Kidney (tissue), 13 donors: ENCODE measurements at regions not wholly inside any gene's neighbourhood (a gene's known extent, or its start where the extent isn't known, plus 50 kb on each side); places are given as distances from the start of the nearest gene placed in this dataset.

Experiments used
- DNase-seq, 5 donors: peaks; one replicate each; pipeline ENCODE4 v3.0.0-alpha.2; 2013 to 2020
- FAIRE-seq: peaks from 2 replicates; lab custom pipeline; 2012; peaks lifted over from hg19 to GRCh38; lab: Jason Lieb, UNC
- H3K27ac ChIP-seq, 2 donors: one replicate each; pipeline ENCODE4 v1.7.0; 2013; ENCODE audit warnings: low read depth in 2 of 2, low read length in 2 of 2, inconsistent platforms in 1 of 2
- H3K27me3 ChIP-seq: one replicate; pipeline ENCODE4 v1.7.1; 2013; ENCODE audit warnings: low read length, inconsistent platforms; ENCODE audit not compliant: control insufficient read depth, insufficient read depth
- H3K36me3 ChIP-seq, 3 donors: one replicate each; pipeline versions ENCODE4 v1.7.0 to v1.7.1; 2013; ENCODE audit warnings: low read length in 3 of 3, control low read depth in 1 of 3, inconsistent platforms in 1 of 3; ENCODE audit not compliant: insufficient read depth in 3 of 3, control insufficient read depth in 2 of 3
- H3K4me1 ChIP-seq, 3 donors: one replicate each; pipeline versions ENCODE4 v1.7.0 to v1.7.1; 2013; ENCODE audit warnings: low read length in 3 of 3, inconsistent platforms in 1 of 3, low read depth in 1 of 3; ENCODE audit not compliant: control insufficient read depth in 2 of 3, insufficient read depth in 2 of 3
- H3K4me3 ChIP-seq, 3 donors: one replicate each; pipeline versions ENCODE4 v1.7.0 to v1.8.1; 2013; ENCODE audit warnings: low read length in 3 of 3, control low read depth in 1 of 3, inconsistent platforms in 1 of 3
- H3K9ac ChIP-seq, 3 donors: one replicate each; pipeline versions ENCODE4 v1.7.0 to v1.7.1; 2013; ENCODE audit warnings: low read length in 3 of 3, control low read depth in 1 of 3, inconsistent platforms in 1 of 3
- H3K9me3 ChIP-seq, 3 donors: one replicate each; pipeline versions ENCODE4 v1.7.0 to v1.7.1; 2013; ENCODE audit warnings: low read length in 3 of 3, control low read depth in 1 of 3, inconsistent platforms in 1 of 3; ENCODE audit not compliant: control insufficient read depth in 2 of 3, insufficient read depth in 1 of 3
- CTCF ChIP-seq: IDR thresholded peaks from 3 replicates; pipeline ENCODE4 v1.5.1; 2012; ENCODE audit warnings: mild to moderate bottlenecking, moderate library complexity, borderline replicate concordance; ENCODE audit not compliant: insufficient read depth; ENCODE audit errors: extremely low read depth
- intact Hi-C: fragments of 100-400 bp; cut with DNase I; formaldehyde crosslinking; loops from one replicate; pipeline ENCODE4 v1.11.1; 2022
- donor health status: control.
- donor health status: control.
- donor health status: control.
- donor health status: control.
- donor health status: control.
- donor health status: DM: yes; HTN: yes; CAD: no.
- donor health status: Normal renal cell carcinoma (clear cell type).

DNA sequence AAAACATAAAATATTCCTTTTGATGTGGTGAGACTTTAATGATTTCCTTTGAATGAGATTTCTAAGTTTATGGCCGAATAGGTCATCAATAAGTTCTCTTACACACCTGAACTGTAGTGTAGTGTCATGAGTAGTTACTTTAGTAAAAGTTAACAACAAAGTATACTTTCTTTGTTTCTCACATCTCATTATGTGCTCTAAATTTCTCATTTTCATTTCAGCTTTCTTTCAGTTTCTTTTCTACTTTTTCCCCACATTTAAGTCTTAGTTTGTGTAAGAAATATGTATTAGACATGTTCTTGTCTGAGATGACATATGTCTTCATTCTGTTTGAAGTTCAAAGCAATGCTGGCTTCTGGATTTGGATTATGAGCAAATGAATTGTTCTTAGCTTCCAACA, 348.1 kb downstream of the ANKRD7 start:
- H3K36me3 ChIP-seq, result no peaks in the 10 kb centered on the region
- no peak overlapping the region for H3K27ac ChIP-seq
- DNase-seq (no peak), FAIRE-seq (no peak)
- intact Hi-C loops, result no loop called here
- TF ChIP-seq CTCF, result no peak
- H3K9me3 ChIP-seq, result no peaks in the 10 kb centered on the region
- H3K9ac ChIP-seq, result no peak overlapping the region
- no peaks in the 10 kb centered on the region for H3K4me1 ChIP-seq
- no peaks in the 10 kb centered on the region for H3K27me3 ChIP-seq
- no peak overlapping the region for H3K4me3 ChIP-seq

DNA sequence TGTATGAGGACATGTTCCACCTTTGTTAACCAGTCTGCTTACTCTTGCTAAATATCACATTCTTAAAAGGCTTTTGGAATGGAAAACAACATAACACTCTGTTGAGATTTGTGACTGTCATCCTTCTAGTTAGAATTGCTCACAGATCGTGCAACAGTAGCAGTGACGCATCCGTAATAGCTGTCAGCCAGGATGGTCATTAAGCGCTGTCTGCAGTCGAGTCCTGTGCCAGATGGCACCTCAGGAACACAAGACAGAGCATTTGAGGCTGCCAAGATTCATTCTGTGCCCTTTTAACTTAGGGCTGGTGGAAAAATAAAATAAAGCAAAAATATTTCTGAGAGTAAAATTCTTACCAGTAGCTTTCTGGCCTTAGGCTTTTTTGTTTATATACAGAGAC, 348.6 kb downstream of the ANKRD7 start:
- no peak for FAIRE-seq
- Histone ChIP-seq H3K27ac (no peak overlapping the region), H3K36me3 (no peaks in the 10 kb centered on the region), H3K4me3 (no peak overlapping the region), H3K9me3 (no peaks in the 10 kb centered on the region), H3K4me1 (no peaks in the 10 kb centered on the region), H3K9ac (no peak overlapping the region), H3K27me3 (no peaks in the 10 kb centered on the region)
- no peak for TF ChIP-seq CTCF
- no peak for DNase-seq
- intact Hi-C loops, result no loop called here

DNA sequence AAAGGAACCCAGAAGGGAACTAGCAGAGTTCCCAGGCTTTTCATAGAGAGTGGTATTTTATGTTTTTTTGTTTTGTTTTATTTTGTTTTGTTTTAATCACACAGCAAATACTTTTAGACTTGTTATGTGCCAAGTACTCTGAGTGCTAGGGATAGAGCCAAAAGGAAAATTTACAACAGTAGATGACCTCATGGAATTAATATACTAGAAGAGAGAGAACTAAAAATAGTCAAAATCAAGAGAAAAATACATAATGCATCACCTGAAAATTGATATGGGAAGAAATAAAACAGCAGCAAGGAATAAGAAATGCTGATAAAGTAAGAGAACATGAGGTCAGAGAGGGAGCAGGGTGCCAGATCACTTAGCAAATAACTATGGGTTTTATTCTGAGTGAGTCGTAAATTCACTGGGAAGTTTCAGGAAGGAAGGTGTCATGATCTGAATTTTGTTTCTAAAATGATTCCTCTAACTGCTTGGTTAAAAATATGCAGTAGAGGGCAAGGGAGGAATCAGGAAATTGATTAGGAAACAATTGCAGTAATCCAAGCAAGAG, 351.0 kb downstream of the ANKRD7 start:
- Histone ChIP-seq H3K4me1 (no peaks in the 10 kb centered on the region), H3K4me3 (no peak overlapping the region), H3K27ac (no peak overlapping the region), H3K9ac (no peak overlapping the region), H3K27me3 (no peaks in the 10 kb centered on the region), H3K9me3 (no peaks in the 10 kb centered on the region), H3K36me3 (no peaks in the 10 kb centered on the region)
- intact Hi-C loops, result no loop called here
- DNase-seq (no peak), FAIRE-seq (no peak)
- no peak for TF ChIP-seq CTCF
